ENCODE measurements at regions not wholly inside any gene's neighbourhood (a gene's known extent, or its start where the extent isn't known, plus 50 kb on each side); places are given as distances from the start of the nearest gene placed in this dataset.

GRCh38 chr9:31065691-31066090 lies 1318.8 kb upstream of the ACO1 start:
- no peak for DNase-seq
- Histone ChIP-seq H2BK120ac (ENCODE audit: low read depth, low read length, poor library complexity, severe bottlenecking) (no peak overlapping the region), H3K14ac (ENCODE audit: insufficient read depth, low read length) (no peak overlapping the region), H2AK5ac (ENCODE audit: insufficient read length, low read length) (no peak overlapping the region), H3K23me2 (ENCODE audit: insufficient read length, low read depth, low read length, poor library complexity, severe bottlenecking) (no peaks in the 10 kb centered on the region), H3K23ac (ENCODE audit: insufficient read length, low read depth, low read length) (no peak overlapping the region), H2AFZ (ENCODE audit: low read length) (no peak overlapping the region), H2BK20ac (ENCODE audit: low read depth, low read length, poor library complexity, severe bottlenecking) (no peak overlapping the region), H3K18ac (ENCODE audit: insufficient read length, low read depth, low read length) (no peak overlapping the region), H3K4ac (ENCODE audit: low read depth, low read length) (no peak overlapping the region), H4K5ac (ENCODE audit: insufficient read length, low read depth, low read length) (no peak overlapping the region), H2BK15ac (ENCODE audit: low read depth, low read length) (no peak overlapping the region), H3K56ac (ENCODE audit: insufficient read length, low read depth, low read length) (no peak overlapping the region), H3K27ac (ENCODE audit: insufficient read length, low read depth, low read length) (no peak overlapping the region), H3T11ph (ENCODE audit: low read length) (no peak overlapping the region), H4K20me1 (ENCODE audit: control insufficient read depth, insufficient read depth, insufficient read length) (no peaks in the 10 kb centered on the region), H3K79me2 (ENCODE audit: insufficient read depth, low read length) (no peaks in the 10 kb centered on the region), H3K4me2 (ENCODE audit: insufficient read depth, insufficient read length, low read length) (no peak overlapping the region), H3K9me3 (ENCODE audit: control insufficient read depth, low read depth, low read length) (no peaks in the 10 kb centered on the region), H4K8ac (replicated peaks; ENCODE audit: insufficient read length, low read depth, low read length) (no peak overlapping the region), H2BK12ac (ENCODE audit: insufficient read length, low read depth, low read length) (no peak overlapping the region), H3K79me1 (ENCODE audit: insufficient read depth, low read depth, low read length, poor library complexity, severe bottlenecking) (no peaks in the 10 kb centered on the region), H2BK5ac (ENCODE audit: insufficient read length, low read length) (no peak overlapping the region), H3K27me3 (ENCODE audit: insufficient read depth, low read length) (no peaks in the 10 kb centered on the region), H3K9ac (ENCODE audit: extremely low read depth, insufficient read length, low read length) (no peak overlapping the region), H3K4me1 (ENCODE audit: insufficient read depth, low read length) (no peaks in the 10 kb centered on the region), H4K91ac (ENCODE audit: insufficient read length, low read depth, low read length) (no peak overlapping the region)
- Mint-ChIP-seq H3K36me3 (ENCODE audit: insufficient read depth in 1 of 3, low read depth in 3 of 3) (peaks cover 5 to 14% (median 7%) of the 10 kb centered on the region in 3 experiments; a peak in 6 of 7 replicates), H3K4me1 (no peaks in the 10 kb centered on the region), H3K27ac (no peak overlapping the region), H3K9me3 (peaks cover 11 to 14% of the 10 kb centered on the region in 2 experiments; a peak in 4 of 5 replicates), H3K4me3 (no peak overlapping the region), H3K27me3 (ENCODE audit: low read depth) (no peaks in the 10 kb centered on the region; the same call in 1 of the 2 replicates)
- TF ChIP-seq CTCF (conservative IDR thresholded peaks at IDR 0.05): no peak
- no CpG with 5 or more reads among the region's 3 CpGs for WGBS (ENCODE audit: extremely low coverage, insufficient read length, low lambda C conversion rate)

Data from H9 (cell line).